ENCODE measurements at regions not wholly inside any gene's neighbourhood (a gene's known extent, or its start where the extent isn't known, plus 50 kb on each side); places are given as distances from the start of the nearest gene placed in this dataset.

GRCh38 chr2:105577762-105578161 is 166.9 kb upstream of the NCK2 start:
- TF ChIP-seq SP2 (tag by site-specific recombination; IDR thresholded peaks at IDR 0.05): no peak
- TF ChIP-seq CTCF (tag by site-specific recombination; IDR thresholded peaks at IDR 0.05): no peak
- no peak for TF ChIP-seq MYNN (tag by site-specific recombination; IDR thresholded peaks at IDR 0.05; ENCODE audit: borderline replicate concordance)
- no peak for TF ChIP-seq ZNF280D (tag by site-specific recombination; IDR thresholded peaks at IDR 0.05)
- TF ChIP-seq SETDB1 (IDR thresholded peaks at IDR 0.05; ENCODE audit: insufficient read length, low read length): no peak
- no peak for TF ChIP-seq ZNF473 (tag by site-specific recombination; IDR thresholded peaks at IDR 0.05)
- TF ChIP-seq ZNF26 (tag by site-specific recombination; IDR thresholded peaks at IDR 0.05): no peak
- TF ChIP-seq ZSCAN30 (tag by site-specific recombination; IDR thresholded peaks at IDR 0.05): no peak
- no peak for TF ChIP-seq ZNF18 (tag by site-specific recombination; IDR thresholded peaks at IDR 0.05)
- no peak for TF ChIP-seq ZNF600 (tag by site-specific recombination; IDR thresholded peaks at IDR 0.05)
